SU-DHL-6 (cell line): ENCODE measurements at regions not wholly inside any gene's neighbourhood (a gene's known extent, or its start where the extent isn't known, plus 50 kb on each side); places are given as distances from the start of the nearest gene placed in this dataset.

ENCODE experiments used
- CTCF ChIP-seq: fragments of 200-600 bp; sonication (generic); IDR thresholded peaks from one replicate; pipeline ENCODE4 v1.5.1; 2017; ENCODE audit warnings: antibody characterized with exemption, mild to moderate bottlenecking, low read length, moderate library complexity; ENCODE audit not compliant: insufficient read depth, poor library complexity, severe bottlenecking
- EZH2phosphoT487 ChIP-seq: fragments of 200-600 bp; sonication (generic), shearing (Covaris generic); conservative IDR thresholded peaks from 2 replicates; pipeline ENCODE4 v1.6.1; 2018; ENCODE audit warnings: mild to moderate bottlenecking, antibody characterized with exemption, low read length, moderate library complexity, mixed read lengths

GRCh38 chr16:86740298-86740697 is 161.9 kb downstream of the FOXL1 start:
- TF ChIP-seq EZH2phosphoT487 = no peak
- TF ChIP-seq CTCF = no peak
